ENCODE measurements at regions not wholly inside any gene's neighbourhood (a gene's known extent, or its start where the extent isn't known, plus 50 kb on each side); places are given as distances from the start of the nearest gene placed in this dataset.

DNA sequence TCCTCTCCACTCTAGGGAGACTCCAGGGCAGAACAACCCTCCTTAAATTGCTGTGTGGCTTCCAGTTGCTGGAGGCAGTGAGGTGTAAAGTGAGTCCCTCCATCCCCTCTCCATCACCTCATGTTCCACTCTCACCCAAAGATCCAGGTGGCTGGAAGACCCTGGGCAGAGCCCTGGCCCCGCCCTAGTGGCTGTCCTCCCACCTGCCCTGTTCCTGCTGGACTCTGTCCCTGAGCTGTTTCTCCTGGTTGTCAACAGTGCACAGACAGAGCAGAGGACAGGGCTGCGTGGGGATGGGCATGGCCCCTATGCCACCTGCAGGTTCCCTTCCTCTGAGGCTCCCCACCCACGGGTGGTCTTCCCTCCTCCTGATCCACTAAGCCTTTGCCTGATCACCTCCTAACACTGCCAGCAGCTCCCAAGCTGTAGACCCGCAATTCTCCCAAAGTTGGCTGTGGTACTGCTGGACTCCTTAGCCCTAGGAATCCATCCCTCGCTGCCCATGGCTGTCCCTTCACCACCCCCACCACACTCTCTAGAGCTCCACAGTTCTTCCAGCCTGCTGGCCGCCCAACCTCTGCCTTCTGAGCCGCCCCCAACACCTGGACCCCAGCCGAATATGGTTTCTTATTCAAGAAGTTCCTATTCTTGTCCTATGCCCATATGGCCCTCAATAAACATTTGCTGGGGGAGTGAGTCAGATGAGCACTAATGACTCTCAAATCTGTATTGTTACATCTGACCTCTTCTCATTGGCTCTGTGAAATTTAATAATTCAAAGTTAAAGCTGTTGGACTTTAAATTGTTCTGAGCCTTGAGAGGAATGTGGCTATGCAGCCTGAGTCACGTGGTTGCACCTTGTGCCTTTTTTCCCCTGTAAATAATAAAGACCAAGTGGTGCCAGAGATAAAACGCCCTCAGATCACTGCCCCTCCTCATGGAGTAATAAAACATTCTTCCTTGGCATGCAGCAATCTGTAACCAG is 260.0 kb upstream of the HS6ST1 start:
- no peak for DNase-seq (ENCODE audit: low read depth in 2 of 2)

DNA sequence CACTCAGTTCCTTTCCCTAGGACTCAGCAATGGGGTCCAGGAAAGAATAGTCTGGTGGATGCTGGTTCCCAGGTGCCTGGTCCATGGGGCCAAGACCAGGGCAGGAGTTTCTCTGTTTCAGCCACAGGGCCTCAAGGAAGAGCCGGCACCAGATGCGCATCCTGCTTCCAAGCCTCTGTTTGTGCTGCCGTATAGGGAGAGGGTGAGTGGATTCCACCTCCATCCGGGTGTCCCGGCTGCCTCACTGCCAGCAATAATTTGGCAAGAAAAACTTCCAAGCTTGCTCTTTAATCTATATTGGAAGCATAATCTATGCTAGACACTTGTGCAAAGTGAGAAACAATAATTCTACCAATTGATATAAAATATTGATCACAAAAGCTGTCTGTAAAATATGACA is 261.2 kb upstream of the HS6ST1 start:
- DNase-seq (ENCODE audit: low read depth in 2 of 2), result no peak

DNA sequence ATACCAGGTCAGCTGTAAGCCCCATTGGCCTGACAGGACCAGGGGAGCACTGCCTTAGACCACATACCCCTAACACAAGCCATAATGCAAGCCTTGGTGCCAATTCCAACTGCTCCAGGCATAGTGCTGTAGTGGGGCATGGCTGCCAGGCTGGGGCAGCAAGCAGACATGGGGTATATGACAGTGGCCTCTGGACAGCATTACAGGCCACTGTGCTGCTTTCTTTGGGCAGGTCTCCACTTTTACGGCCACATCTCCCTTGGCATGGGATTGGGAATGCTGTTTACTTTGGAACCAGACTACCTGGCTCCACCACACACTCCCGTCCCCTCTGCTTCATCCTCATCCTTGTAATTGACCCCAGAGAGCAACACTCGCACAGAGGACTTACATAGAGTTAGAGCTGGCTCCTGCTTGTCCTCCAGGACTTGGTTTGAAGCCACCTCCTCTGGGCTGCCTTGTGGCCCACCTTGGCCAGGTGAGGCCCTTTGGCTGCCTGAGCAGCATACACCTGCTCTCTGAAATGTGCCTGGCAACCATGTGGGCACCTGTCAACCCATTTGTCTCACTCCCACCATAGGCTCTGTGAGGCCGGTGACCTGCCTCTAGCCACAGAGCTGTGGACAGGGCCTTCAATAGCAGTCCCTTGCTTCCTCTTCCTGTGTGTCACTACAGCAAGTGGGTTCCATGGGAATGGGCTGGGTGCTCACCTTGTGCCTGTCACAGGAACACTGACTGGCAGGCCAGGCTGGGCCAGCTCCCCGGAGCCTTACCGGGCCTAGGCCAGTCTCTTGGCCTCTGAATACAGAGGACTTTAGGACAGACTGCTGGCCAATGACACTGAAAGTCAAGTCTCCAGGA is 262.6 kb upstream of the HS6ST1 start:
- no peak for DNase-seq (ENCODE audit: low read depth in 2 of 2)

DNA sequence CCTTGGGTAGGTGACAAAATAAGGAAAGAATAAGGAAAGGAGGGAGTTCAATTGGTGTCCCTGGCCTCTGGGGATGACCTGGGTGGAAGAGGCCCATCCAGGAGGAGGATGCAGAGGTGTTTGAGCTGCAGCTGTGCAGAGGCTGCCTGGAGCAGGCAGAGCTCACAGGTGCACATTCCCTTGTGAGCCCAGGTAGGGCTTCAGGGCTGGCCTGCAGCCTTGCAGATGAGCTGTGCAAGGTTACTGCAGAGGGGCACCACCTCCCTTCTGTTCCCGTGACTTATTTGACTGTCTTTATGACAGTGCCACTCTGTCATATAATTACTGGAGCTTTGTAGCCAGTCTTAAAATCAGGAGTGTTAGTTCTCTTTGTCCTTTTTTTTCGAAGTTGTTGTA is 263.2 kb upstream of the HS6ST1 start:
- no peak for DNase-seq (ENCODE audit: low read depth in 2 of 2)

DNA sequence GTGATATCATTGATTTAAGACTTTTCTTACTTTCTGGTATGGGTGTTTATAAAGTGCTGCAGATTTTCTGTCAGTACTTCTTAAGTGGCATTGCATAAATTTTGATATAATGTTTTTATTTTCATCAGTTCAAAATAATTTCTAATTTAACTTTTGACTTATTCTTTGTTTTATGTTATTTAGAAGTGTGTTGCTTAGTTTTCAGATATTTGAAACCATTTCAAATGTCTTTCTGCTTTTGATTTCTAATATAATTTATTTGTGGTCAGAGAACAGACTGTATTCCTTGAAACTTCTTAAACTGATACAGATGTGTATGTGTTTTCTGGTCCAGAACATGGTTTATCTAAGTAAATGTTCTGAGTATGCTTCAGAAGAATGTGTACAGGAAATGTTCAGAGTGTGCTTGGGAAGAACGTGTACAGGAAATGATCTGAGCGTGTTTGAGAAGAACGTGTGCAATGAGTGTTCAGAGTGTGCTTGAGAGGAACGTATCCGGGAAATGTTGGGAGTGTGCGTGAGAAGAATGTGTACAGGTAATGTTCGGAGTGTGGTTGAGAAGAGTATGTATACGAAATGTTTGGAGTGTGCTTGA is 265.7 kb upstream of the HS6ST1 start:
- DNase-seq (ENCODE audit: low read depth in 2 of 2), result no peak

DNA sequence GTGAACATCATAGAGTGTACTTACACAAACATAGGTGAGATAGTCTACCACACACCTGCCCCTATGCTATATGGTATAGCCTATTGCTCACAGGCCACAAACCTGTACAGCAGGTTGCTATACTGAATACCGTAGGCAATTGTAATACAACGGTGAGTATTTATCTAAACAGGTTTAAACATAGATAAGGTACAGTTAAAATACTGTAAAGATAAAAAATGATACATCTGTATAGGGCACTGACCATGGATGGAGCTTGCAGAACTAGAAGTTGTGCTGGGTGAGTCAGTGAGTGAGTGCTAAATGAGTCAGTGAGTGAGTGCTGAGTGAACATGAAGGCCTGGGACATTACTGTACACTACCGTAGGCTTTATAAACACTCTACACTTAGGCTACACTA is 267.0 kb upstream of the HS6ST1 start:
- no peak for DNase-seq (ENCODE audit: low read depth in 2 of 2)

DNA sequence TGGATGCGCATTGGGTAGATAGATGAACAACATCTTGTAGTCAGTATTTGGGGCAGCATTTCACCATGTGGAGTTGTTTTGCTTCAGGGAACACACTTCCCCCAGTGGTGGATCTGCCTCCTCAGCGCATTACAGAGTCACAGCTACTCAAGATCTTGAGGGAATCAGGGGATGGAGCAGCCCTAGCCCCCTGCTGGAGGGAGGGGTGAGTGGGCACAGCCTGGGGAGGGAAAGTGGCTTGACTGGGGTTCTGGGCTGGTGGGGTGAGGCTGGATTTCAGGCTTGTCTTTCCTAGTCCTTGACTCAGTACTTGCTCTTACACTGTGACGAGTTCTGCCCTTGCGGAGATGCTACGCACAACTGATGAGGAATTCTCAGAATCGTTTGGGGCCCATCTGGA is 271.0 kb upstream of the HS6ST1 start:
- no peak for DNase-seq (ENCODE audit: low read depth in 2 of 2)

DNA sequence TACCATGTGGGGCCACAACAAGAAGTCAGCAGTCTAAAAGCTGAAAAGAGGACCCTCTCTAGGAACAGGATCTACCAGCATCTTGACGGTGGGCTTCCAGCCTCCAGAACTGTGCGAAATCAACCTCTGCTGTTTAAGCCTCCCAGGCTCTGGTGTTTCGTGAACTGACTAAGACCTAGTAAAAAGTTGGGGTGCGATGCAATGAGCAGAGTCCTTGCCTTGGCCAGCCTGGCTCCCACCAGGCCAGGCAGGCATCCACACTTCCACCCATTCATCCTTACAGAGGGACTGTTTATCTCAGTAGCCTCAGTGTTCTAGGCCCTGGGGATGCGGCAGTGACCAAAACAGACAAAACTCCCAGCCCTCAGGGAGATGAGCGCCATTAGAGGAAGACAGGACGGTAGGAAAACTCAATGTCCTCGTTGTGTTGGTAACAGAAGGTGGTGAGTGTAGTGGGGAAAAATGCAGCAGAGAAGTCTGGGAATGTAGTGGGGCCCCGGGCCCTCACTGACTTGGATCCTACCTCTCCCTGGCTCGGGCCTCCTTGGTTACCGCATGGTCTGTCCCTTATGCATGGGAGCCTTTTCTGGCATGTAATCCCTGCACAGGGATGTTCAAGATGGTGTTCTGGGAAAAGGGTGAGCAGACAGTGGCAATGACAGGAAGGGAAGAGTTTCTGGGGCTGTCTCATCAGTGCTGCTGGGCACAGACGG is 271.8 kb upstream of the HS6ST1 start:
- no peak for DNase-seq (ENCODE audit: low read depth in 2 of 2)

DNA sequence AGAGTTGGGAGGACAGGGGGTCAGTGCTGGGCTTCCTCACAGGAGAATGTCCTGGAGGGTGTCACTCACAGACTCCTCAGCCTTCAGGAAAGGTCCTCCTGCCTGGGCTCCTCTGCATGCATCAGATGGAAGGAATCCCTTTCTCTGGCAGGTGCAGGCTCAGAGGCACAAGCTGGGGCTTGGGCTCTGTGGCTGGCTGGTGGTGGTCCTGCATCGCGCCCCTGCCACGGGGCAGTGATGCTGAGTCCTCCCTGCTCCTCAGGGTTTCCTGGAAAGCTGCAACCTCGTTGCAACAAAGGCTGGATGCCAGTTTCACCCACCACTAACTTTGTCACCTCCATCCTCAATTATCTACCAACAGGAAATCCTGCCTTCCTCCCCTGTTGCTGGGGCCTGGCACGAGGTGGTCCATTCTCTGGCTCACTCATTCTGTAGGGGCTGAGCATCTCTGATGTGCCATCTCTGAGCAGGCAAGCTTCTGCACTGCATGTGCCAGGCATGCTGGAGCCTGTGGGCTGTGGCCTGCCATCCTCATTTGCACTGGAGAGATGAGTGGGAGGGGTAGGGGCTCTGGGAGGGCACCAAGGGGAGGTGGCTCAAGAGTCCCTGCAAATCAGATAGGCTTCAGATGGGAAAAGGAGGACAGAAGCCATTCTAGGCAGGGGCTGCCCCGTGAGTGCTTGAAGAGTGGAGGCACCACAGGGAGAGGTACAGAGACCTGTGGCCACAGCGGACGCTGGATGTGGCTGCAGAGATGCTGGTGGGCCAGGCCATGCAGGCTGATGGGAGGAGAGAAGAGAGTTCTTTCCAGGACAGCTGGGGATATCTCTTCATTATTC is 272.6 kb upstream of the HS6ST1 start:
- DNase-seq (ENCODE audit: low read depth in 2 of 2), result no peak

DNA sequence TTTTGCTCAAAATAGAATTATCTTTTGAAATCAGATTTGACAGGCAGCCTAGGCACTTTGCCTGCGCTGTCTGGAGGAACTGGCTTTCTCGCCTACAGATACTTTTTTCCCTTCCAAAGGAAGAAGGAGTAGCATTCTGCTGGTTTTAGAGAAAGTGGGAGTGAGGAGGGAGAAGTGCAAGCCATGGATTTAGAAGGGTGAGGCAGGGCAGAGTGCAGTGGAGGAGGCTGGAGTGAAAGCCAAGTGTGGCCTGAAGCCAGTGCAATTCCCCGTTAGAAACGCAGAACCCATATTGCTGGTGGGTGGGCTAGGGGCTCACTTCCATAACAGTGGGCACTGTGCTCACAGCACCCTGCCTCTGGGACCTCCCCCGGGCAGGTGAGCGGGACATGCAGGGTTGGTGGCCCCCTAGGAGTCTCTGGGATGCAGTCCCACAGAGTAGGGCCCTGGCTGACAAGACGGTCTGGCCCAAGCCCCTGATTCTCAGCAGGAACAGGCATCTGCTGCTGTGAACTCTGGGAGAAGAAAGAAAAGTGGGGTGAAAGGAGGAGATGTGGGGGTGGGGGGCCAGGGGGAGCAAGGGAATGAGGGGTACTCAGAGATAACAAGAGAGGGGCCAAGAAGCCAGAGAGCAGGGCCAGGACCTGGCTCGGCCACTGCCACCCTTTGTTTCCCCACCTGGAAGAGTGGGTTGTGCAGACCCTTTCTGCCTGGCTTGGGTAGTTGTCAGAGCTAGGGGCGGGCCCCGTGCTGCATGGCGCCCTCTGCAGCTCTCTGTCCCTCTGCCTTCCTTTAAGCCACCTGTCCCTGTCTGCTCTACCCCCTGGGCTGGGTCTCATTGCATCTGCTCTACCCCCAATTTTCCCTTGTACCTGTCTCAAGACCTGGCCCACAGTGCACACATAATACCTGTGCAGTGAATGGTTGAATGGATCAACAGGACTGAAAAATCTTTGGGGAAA is 273.5 kb upstream of the HS6ST1 start:
- no peak for DNase-seq (ENCODE audit: low read depth in 2 of 2)

DNA sequence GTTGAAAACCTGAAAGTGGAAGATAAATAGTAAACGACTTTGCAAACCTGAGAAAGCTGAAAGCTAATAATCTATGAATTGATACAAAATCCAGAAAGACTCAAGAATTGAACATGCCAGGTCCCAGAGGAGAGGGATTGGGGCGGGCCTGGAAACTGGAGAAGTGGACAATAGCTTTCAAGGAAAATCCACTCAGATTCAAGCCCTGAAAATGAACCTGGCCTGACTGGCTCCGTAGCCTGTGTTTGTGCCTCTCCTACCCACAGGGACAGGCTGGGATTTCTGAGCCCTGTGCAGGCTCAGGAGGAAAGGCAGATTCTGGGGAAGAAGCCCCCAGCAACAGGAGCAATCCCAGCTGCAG is 274.8 kb upstream of the HS6ST1 start:
- no peak for DNase-seq (ENCODE audit: low read depth in 2 of 2)

DNA sequence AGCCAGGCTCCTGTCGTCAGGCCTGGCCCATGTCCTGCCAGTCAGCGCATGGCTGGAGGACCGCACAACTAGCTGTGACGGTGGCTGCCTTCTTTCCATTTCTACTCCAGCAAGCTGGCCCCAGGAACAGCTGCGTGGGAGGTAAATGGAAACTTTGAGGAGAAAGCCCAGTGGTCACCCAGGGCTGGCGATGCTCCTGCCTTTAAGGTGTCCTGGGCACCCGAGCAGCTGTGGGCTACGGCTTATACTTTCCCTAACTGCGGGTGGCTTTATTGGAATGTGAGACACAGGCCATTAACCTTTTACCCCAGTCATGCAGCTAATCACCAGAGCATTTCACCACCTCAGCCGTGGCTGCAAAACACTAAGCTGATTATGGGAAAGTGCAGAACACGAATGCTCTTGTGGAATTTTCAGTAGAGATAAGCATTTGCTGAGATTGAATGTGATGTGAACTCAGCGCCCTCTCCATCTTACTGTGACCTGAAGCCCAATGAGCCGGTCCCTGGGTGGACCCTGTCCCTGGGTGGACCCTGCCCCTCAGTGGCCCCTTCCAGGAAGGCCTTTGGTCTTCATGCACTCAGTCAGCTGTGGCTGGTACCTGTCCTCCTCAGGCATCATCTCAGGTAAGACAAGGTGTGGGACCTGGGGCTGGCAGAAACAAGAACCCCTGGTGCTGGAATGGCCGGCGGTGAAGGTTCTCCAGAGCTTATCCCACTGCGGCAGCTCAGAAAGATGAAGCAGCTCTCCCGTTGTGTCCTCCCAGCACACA is 275.4 kb upstream of the HS6ST1 start:
- DNase-seq (ENCODE audit: low read depth in 2 of 2), result no peak

DNA sequence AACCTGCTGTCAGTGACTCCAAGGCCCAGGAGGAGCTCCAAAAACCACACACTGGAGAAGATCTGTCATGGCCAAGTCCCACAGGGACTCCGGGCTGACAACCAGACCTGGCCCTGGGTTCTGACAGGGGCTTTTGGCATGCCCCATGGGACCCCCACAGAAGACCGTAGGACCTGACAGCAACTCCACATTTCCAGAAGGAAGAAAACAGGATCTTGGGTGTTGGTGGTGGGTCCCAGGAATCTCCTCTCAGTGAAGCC is 275.9 kb upstream of the HS6ST1 start:
- DNase-seq (ENCODE audit: low read depth in 2 of 2), result no peak

DNA sequence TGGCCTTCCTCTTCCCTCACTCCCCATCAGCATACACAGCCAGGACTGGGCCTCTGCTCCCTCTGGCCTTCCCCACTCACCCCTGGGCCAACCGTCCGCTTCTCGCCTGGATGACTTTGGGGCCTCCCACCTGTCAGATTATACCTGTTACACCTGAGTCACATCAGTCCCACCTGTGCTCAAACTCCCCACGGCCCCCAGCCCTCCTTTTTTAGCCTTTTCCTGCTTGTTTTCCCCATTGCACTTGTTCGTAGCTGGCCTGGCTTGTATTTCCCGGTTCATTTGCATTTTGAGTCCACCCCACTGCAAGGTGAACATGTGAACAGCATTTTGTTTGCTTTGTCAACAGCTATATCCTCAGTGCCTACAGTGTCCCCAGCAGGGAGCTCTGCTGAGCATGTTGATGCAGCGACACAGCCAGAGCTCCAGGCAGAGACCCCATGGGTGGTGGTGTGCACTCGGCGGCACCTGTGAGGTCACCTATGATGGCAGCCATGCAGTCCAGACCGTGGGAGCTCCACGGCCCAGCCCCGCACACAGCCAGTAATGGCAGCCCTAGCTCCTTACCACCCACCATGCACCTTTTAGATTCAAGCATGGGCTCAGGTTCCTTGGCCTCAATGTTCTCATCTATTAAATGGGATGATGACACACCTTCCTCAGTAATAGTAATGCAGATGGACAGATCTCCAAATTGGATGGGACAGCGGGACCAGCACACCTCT is 276.4 kb upstream of the HS6ST1 start:
- DNase-seq (ENCODE audit: low read depth in 2 of 2), result no peak

DNA sequence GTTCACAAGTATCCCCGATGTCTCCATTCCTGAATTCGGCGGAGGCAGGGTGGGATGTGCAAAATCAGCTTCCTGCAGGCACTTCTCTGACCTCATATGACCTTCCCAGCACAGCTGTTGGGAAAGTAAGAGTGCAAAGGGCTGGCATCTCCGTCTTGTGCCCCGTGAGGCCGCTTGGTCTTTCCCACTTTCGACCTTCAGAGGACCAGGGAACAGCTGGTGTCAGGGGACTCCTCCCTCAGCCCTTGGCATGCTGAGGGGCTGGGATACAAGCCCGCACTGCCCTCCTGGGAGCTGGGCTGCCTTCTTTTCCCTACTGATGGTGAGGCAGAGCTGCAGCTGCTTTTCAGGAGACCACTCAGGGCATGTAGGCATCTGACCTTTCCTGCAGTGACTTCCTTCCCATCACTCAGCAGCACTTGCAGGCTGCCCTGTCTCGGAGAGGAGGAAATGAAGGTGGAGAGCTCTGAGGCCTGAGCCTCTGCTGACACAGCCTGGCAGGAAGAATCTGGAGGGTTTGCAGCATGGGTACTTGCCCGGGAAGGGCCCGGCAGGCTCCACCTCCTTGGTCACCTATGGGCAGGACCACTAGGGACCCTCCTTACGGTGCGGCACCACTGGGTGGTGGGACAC is 277.2 kb upstream of the HS6ST1 start:
- no peak for DNase-seq (ENCODE audit: low read depth in 2 of 2)

DNA sequence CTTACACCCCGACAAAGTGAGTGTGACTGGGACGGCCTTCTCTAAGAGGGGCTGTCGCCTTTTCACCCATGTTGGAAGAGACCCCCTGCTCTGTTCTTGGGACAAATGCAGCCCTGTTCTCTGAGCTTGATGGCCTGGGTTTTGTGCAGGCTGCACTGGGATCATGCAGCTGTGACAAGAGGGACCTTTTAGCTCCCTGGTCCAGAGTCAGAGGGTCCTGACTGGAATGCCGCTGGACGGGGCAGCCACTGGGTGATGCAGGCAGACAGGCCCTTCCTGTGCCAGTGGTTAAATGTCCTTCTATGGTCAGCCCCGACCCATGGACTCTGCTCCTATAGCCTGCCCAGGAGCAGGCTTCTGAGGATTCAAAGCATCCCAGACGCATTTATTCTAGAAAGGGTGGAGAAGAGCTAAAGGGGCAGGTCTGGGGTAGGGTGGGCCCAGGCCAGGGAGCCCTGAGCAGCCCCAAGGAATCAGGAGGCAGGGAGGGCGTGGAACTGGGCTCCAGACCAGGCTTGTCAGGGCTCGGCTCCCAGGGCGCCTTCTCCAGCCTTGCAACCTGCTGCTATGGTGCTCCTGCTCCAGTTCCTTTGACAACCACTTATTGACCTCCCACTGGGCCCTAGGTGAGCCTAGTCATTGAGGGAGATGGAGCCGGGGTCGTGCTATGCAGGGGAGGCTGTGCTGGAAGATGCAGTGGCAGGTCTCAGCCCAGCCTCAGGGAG is 277.9 kb upstream of the HS6ST1 start:
- DNase-seq (ENCODE audit: low read depth in 2 of 2), result no peak

DNA sequence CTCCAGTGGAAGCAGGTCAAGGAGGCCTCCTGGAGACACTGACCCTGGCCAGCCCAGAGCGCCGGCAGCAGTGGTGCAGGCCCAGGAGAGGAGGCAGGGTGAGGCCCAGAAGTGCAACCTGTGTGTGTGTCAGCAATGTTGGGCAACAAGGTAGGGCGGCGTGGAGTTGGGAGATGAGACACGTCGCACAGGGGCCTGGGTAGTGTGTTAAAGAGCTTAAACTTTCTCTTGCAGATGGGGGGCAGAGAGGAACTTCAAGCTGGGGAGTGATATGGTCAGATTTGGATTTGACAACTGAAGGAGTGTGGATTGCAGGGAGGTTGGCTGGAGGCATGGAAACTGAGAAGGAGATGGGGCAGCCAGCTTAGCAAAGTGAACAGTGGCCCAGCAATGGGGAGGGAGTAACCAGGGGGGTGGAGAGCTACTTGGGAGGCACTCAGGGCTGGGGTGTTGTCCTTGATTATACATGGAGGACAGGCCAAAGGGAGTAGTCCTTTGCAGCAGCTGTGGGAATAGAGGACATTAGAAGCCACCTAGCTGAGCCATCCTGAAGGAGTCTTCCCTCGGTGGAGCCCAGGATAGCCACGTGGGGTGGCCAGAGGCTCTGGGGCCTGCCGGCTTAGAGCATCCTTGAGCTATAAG is 278.6 kb upstream of the HS6ST1 start:
- no peak for DNase-seq (ENCODE audit: low read depth in 2 of 2)
